HG02798 (cell line): ENCODE measurements at regions not wholly inside any gene's neighbourhood (a gene's known extent, or its start where the extent isn't known, plus 50 kb on each side); places are given as distances from the start of the nearest gene placed in this dataset.
"Not testable (repeated sequence)": the region's sequence is repeated elsewhere in the genome, so short reads cannot be mapped to it uniquely, and the experiment has no call there.

Experiments used
- ATAC-seq: cut with Tn5 transposase; IDR thresholded peaks from one replicate; pipeline ENCODE4 v1.9.1; 2021; ENCODE audit warnings: mild to moderate bottlenecking; ENCODE audit not compliant: unreplicated experiment, poor library complexity

GRCh38 chr3:56960234-56960917 is 100.1 kb upstream of the SPATA12 start:
- ATAC-seq = peak; percentile 73

- ATAC-seq = no peak
Observed at GRCh38 chr3:56958879-56959278, 101.6 kb upstream of the SPATA12 start.

DNA sequence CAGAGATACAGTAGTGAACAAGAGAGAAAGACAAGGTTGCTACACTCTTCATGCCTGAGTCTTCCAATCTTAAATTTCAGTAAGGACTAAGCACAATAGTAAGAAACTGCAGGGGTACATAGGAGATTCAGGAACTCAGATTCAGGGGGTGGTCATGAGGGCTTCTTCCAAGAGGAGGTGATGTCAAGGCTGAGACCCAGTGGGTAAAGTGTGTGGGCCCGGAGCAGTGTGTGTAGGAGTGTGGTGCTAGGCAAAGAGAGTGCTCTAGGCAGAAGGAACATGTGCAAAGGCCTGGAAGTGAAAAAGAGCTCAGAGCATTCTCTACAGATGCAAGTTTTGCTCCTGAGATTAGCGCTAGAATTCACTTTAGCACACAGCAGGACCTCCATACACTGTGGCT is 102.9 kb upstream of the SPATA12 start:
- ATAC-seq = no peak

DNA sequence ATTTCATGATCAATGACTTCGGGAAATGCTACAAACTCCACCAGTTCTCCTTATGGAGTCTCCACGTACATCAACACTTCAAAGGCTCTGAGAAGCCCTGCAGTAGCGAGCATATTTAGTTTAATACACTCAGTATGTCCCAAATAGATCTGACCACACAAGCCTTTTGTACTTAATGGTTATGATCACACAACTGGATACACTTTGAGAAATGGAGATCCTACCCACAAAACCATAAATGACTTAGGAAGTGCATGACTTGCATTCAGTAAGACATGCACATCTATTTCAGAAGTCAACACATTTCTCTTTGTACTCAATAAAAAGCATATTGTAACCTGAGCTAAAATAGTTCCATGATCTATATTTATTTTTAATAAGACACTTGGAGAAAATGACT is 103.6 kb upstream of the SPATA12 start:
- ATAC-seq = no peak

DNA sequence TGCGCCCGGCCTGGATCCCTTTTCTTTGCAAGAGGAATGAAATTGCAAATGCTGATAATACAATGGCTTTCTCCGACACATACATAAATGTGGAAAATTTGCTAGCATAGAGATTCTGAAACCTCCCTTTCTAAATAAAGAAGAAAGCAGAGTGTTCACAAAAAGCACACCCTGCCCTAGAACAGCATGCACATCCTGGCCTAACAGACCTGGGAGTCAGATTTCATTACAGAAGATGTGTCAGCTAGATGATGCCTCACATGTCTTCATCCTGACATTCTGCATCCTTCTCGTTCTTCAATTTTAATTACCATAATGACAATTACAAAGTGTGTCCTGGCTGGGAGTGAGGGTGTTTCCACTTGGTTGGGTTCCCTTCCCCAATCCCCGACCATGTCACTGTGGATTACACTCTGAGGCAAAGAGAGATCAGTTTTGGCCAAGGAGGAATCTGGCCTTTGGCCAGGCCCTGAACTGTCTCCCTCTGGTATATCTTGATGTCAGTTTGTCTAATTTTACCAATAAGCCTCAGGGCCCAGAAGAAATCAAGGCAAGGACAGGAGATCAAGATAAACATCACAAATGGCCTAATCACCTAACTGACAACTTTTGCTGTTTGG is 104.9 kb upstream of the SPATA12 start:
- ATAC-seq = no peak

- ATAC-seq = no peak
Observed at GRCh38 chr3:56954125-56954524, 106.3 kb upstream of the SPATA12 start.

DNA sequence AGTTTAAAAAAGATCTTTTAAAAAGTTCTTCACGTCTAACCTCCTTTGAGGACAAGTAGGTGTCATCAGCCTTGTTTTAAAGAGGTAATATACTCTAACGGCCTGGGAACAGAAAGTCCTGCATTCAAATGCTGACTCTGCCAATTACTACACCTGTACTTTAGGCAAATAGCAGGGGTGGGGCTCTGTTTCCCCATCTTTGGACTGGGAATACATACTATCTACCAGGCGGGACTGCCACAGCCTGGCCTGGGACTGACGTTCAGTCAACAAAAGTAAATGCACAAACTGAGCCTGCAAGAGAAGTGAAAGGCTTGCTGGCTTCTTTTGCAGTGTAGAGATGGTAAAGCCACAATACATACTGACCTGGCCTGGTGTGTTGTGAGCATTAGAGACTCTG is 107.6 kb upstream of the SPATA12 start:
- ATAC-seq = no peak

DNA sequence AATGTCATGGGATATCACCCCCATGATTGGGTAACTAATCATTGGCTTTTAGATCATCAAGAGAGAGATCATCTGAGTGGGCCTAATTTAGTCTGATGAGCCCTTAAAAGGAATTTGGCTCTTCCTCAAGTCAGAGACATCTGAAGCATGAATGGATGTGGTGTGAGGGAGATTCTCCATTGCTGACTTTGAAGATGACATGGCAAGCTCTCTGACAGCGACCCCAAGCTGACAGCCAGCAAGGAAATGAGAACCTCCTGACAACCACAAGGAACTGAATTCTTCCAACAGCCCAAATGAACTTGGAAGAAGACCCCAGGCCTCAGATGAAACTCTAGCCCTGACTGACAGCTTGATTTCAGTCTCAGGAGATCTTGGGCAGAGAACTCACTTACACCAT is 108.4 kb upstream of the SPATA12 start:
- ATAC-seq = no peak

- no peak for ATAC-seq
Observed at GRCh38 chr3:56951366-56951765, 109.1 kb upstream of the SPATA12 start.

DNA sequence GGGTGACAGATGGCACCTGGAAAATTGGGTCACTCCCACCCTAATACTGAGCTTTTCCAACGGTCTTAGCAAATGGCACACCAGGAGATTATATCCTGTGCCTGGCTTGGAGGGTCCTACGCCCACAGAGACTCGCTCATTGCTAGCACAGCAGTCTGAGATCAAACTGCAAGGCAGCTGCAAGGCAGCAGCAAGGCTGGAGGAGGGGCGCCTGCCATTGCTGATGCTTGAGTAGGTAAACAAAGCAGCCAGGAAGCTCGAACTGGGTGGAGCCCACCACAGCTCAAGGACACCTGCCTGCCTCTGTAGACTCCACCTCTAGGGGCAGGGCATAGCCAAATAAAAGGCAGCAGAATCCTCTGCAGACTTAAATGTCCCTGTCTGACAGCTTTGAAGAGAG is 115.1 kb upstream of the SPATA12 start:
- not testable (repeated sequence) for ATAC-seq

DNA sequence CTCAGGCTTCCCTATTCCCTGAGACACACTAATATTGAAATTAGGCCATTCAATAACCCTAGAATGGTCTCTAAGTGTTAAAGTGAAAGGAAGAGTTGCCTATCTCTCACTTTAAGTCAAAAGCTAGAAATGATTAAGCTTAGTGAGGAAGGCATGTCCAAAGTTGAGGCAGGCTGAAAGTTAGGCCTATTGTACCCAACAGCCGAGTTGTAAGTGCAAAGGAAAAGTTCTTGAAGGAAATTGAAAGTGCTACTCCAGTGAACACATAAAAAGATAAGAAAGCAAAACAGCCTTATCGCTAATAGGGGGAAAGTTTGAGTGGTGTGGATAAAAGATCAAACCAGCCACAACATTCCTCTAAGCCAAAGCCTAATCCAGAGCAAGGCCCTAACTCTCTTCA is 117.9 kb upstream of the SPATA12 start:
- ATAC-seq = no peak

GRCh38 chr3:56940976-56941375 is 119.5 kb upstream of the SPATA12 start:
- no peak for ATAC-seq

- no peak for ATAC-seq
Observed at GRCh38 chr3:56940321-56940720, 120.1 kb upstream of the SPATA12 start.

DNA sequence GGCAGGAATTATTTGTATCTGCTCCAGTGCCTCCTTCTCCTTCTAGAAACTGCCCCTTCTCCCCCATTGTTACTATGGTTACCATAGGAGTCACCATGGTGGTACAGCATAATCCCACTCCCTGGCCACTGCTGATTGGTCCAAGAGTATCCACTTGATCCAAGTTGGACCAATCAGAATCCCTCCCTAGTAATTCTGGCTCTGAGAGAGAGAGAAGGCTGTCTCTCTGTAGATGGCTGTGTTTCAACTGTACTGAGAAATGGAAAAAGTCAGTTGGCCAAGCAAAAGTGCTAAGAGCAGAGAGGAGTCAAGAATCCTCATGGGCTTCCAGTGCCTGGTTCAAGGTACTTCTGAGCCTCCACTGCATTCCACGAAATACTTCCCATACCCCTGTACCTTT is 120.6 kb upstream of the SPATA12 start:
- ATAC-seq = no peak

- ATAC-seq = no peak
Observed at GRCh38 chr3:56938530-56938929, 121.9 kb upstream of the SPATA12 start.

DNA sequence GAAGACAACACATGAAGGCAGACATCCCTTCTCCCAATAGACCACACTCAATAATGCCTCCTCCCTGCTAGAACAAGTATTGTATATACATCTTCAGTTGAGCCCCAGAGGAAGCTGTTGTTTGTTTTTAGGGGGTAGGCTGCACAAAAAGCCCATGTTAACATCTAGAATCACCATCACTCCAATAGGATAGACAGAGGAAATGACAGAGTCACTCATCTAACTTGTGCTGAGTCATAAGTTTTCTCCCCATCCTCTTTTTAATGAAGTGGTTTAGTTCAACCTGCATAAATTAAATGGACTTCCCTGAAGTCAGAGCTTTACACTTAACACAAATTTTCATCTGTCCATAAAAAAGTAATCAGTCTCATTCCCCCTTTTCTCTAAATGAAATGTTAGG is 122.9 kb upstream of the SPATA12 start:
- no peak for ATAC-seq

DNA sequence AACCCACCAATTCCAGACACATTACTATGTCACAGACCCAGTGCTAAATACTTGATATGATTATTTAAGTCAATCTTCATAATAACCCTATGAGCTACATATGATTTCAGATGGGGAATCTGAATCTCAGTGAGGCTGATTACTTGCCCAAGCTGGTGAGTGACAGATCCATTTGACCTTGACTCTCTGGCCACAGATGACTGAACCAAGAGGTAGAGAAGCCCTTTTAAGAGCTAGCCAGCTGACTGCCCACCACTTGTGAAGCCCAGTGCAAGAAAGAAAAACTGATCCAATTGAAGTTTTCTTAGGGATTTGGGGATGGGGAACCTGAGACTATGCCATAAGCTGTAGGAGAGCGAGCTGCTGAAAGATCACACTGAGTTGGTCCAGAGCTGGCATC is 124.7 kb upstream of the SPATA12 start:
- no peak for ATAC-seq

DNA sequence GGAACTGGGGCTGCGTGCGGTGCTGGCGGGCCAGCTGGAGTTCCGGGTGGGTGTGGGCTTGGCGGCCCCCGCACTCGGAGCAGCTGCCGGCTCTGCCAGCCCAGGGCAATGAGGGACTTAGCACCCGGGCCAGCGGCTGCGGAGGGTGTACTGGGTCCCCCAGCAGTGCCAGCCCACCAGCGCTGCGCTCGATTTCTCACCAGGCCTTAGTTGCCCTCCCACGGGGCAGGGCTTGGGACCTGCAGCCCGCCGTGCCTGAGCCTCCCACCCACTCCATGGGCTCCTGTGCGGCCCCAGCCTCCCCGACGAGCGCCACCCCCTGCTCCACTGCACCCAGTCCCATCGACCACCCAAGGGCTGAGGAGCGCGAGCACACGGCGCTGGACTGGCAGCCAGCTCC is 126.0 kb upstream of the SPATA12 start:
- not testable (repeated sequence) for ATAC-seq

DNA sequence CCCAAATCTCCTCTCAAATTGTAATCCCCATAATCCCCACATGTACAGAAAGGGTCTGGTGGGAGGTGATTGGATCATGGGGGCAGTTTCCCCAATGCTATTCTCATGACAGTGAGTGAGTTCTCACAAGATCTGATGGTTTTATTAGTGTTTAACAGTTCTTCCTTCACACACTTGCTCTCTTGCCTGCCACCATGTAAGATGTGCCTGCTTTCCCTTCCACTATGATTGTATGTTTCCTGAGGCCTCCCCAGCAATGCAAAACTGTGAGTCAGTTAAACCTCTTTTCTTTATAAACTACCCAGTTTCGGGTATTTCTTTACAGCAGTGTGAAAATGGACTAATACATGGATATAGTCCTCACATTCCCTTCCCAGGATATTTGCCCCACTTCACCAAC is 126.7 kb upstream of the SPATA12 start:
- ATAC-seq = no peak

- no peak for ATAC-seq
Observed at GRCh38 chr3:56932866-56933265, 127.6 kb upstream of the SPATA12 start.

- no peak for ATAC-seq
Observed at GRCh38 chr3:56931836-56932235, 128.6 kb upstream of the SPATA12 start.

GRCh38 chr3:56930706-56931105 is 129.0 kb upstream of the ARHGEF3 start:
- no peak for ATAC-seq
